HepG2 (cell line): ENCODE measurements at regions not wholly inside any gene's neighbourhood (a gene's known extent, or its start where the extent isn't known, plus 50 kb on each side); places are given as distances from the start of the nearest gene placed in this dataset.
A peak's percentile ranks its signal among the peaks of the same experiment; 100 is the strongest.

Experiments
- ADNP ChIP-seq: sonication (generic); formaldehyde crosslinking; IDR thresholded peaks from 2 replicates; pipeline ENCODE4 v1.4.0; 2020; ENCODE audit warnings: missing genetic modification reagents
- FOSL2 ChIP-seq: sonication (generic); formaldehyde crosslinking; IDR thresholded peaks from 2 replicates; pipeline ENCODE4 v1.4.0; 2020; ENCODE audit warnings: missing genetic modification reagents
- GFI1 ChIP-seq: sonication (generic); formaldehyde crosslinking; IDR thresholded peaks from 2 replicates; pipeline ENCODE4 v1.5.0; 2020; ENCODE audit warnings: missing genetic modification reagents, mild to moderate bottlenecking, borderline replicate concordance
- HCFC1 ChIP-seq: fragments of 150-350 bp; IDR thresholded peaks from 2 replicates; pipeline ENCODE4 v1.6.1; 2014; ENCODE audit warnings: low read depth, low read length
- JARID2 ChIP-seq: sonication (generic); formaldehyde crosslinking; IDR thresholded peaks from 2 replicates; pipeline ENCODE4 v1.8.1; 2023; ENCODE audit warnings: missing genetic modification reagents, inconsistent platforms; ENCODE audit not compliant: insufficient replicate concordance
- KDM2A ChIP-seq: sonication (generic); formaldehyde crosslinking; IDR thresholded peaks from 2 replicates; pipeline ENCODE4 v1.4.0; 2020; ENCODE audit warnings: low read depth, missing genetic modification reagents, borderline replicate concordance
- KLF9 ChIP-seq: IDR thresholded peaks from 2 replicates; pipeline ENCODE4 v1.6.1; 2016; ENCODE audit warnings: low read depth
- NFATC3 ChIP-seq: sonication (generic); formaldehyde crosslinking; IDR thresholded peaks from 2 replicates; pipeline ENCODE4 v1.5.1; 2020; ENCODE audit warnings: mild to moderate bottlenecking, missing genetic modification reagents
- PAWR ChIP-seq: sonication (generic); formaldehyde crosslinking; IDR thresholded peaks from 2 replicates; pipeline ENCODE4 v1.4.0; 2020; ENCODE audit warnings: missing genetic modification reagents, mild to moderate bottlenecking, borderline replicate concordance
- PLRG1 ChIP-seq: fragments of 450-650 bp; conservative IDR thresholded peaks from 2 replicates; pipeline ENCODE4 v1.6.1; 2016
- RXRB ChIP-seq: IDR thresholded peaks from 2 replicates; pipeline ENCODE4 v1.6.1; 2016; ENCODE audit warnings: borderline replicate concordance, missing genetic modification reagents, missing compliant biosample characterization
- SATB2 ChIP-seq: sonication (generic); formaldehyde crosslinking; IDR thresholded peaks from 2 replicates; pipeline ENCODE4 v1.5.0; 2020; ENCODE audit warnings: missing genetic modification reagents
- SMC3 ChIP-seq: IDR thresholded peaks from 2 replicates; pipeline ENCODE4 v1.6.1; 2011; ENCODE audit warnings: low read length, improper control_type of control experiment
- SOX6 ChIP-seq, 2 experiments: fragments of 450-650 bp in 1 of 2; sonication (generic) in 1 of 2; formaldehyde crosslinking in 1 of 2; IDR thresholded peaks; 2 replicates each; pipeline versions ENCODE4 v1.4.0 to v1.6.1; 2017 to 2020; ENCODE audit warnings: antibody characterized with exemption in 1 of 2, mild to moderate bottlenecking in 1 of 2, missing genetic modification reagents in 1 of 2
- STAG1 ChIP-seq: sonication (generic); formaldehyde crosslinking; IDR thresholded peaks from 2 replicates; pipeline ENCODE4 v1.4.0; 2020; ENCODE audit warnings: missing genetic modification reagents
- TRAFD1 ChIP-seq: sonication (generic); formaldehyde crosslinking; IDR thresholded peaks from 2 replicates; pipeline ENCODE4 v1.5.1; 2020; ENCODE audit warnings: missing genetic modification reagents, mild to moderate bottlenecking, borderline replicate concordance
- ZIK1 ChIP-seq: sonication (generic); formaldehyde crosslinking; IDR thresholded peaks from 2 replicates; pipeline ENCODE4 v1.5.0; 2020; ENCODE audit warnings: mild to moderate bottlenecking, low read depth, missing genetic modification reagents, borderline replicate concordance
- ZNF383 ChIP-seq: sonication (generic); formaldehyde crosslinking; IDR thresholded peaks from 2 replicates; pipeline ENCODE4 v1.4.0; 2020; ENCODE audit warnings: missing genetic modification reagents, mild to moderate bottlenecking, borderline replicate concordance
- ZNF501 ChIP-seq: sonication (generic); formaldehyde crosslinking; IDR thresholded peaks from 2 replicates; pipeline ENCODE4 v1.5.1; 2020; ENCODE audit warnings: mild to moderate bottlenecking, moderate library complexity, missing genetic modification reagents
- ZNF589 ChIP-seq: sonication (generic); formaldehyde crosslinking; conservative IDR thresholded peaks from 2 replicates; pipeline ENCODE4 v1.8.0; 2022; ENCODE audit warnings: mild to moderate bottlenecking, moderate library complexity, missing genetic modification reagents
- ZNF616 ChIP-seq: sonication (generic); formaldehyde crosslinking; IDR thresholded peaks from 2 replicates; pipeline ENCODE4 v1.5.0; 2020; ENCODE audit warnings: low read depth, mild to moderate bottlenecking, missing genetic modification reagents
- ZNF619 ChIP-seq: sonication (generic); formaldehyde crosslinking; IDR thresholded peaks from 2 replicates; pipeline ENCODE4 v1.4.0; 2020; ENCODE audit warnings: mild to moderate bottlenecking, missing genetic modification reagents
- ZNF770 ChIP-seq: sonication (generic); formaldehyde crosslinking; IDR thresholded peaks from 2 replicates; pipeline ENCODE4 v1.5.0; 2020; ENCODE audit warnings: mild to moderate bottlenecking, missing genetic modification reagents
- TF ChIP-seq, protein P1 (sequence below): sonication (generic); formaldehyde crosslinking; IDR thresholded peaks from 2 replicates; pipeline ENCODE4 v1.8.0; 2022; ENCODE audit warnings: missing genetic modification reagents, mild to moderate bottlenecking, borderline replicate concordance
- TF ChIP-seq, protein P2 (sequence below): sonication (generic); formaldehyde crosslinking; IDR thresholded peaks from 2 replicates; pipeline ENCODE4 v1.5.1; 2020; ENCODE audit warnings: missing genetic modification reagents, mild to moderate bottlenecking, borderline replicate concordance
- TF ChIP-seq, protein P3 (sequence below): IDR thresholded peaks from 2 replicates; pipeline ENCODE4 v1.6.1; 2016; ENCODE audit warnings: missing compliant biosample characterization, missing genetic modification reagents, borderline replicate concordance

DNA sequence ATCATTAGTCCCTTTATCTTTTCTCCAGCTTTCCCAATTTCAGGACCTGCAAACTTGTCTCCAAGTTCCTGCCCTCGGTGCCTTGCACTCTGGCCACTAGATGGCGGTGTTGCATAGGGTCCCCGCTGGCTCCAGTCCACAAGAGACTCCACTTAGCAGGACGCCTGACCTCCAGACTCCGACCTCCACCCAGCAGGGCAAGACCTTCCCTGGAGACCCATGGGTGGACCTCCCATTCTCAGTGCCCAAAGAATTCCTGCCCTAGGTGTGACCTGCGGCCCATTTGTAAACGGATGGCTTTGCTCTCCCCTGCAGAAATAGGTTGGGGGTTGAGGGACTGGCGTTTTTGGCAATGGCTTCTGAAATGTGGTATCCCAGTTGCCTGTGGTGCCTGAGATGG is 82.6 kb downstream of the LSM3 start (continued):
- TF ChIP-seq TRAFD1 (CRISPR knock-in tag) (no peak), GFI1 (no peak), FOSL2 (CRISPR knock-in tag) (peak; percentile 36; the same call in 1 of the 2 replicates), NFATC3 (CRISPR knock-in tag) (no peak), KLF9 (CRISPR knock-in tag) (no peak), ADNP (CRISPR knock-in tag) (no peak), ZNF770 (CRISPR knock-in tag) (peak; percentile 96), STAG1 (CRISPR knock-in tag) (peak; percentile 97), PAWR (CRISPR knock-in tag) (no peak), KDM2A (peak; percentile 45; the same call in 1 of the 2 replicates), SATB2 (CRISPR knock-in tag) (no peak), SOX6 (IDR thresholded peaks at IDR 0.05) (no peak), SOX6 (CRISPR knock-in tag; IDR thresholded peaks at IDR 0.05) (0 out of 2 replicates have a peak, but pooled peaks have one; percentile 12), PLRG1 (no peak), ZNF616 (CRISPR knock-in tag) (no peak), HCFC1 (no peak), JARID2 (no peak), ZNF589 (CRISPR knock-in tag) (no peak), ZNF501 (CRISPR knock-in tag) (no peak), RXRB (0 out of 2 replicates have a peak, but pooled peaks have one; percentile 19), ZNF619 (CRISPR knock-in tag) (no peak), SMC3 (peak; percentile 92), ZNF383 (CRISPR knock-in tag) (no peak), ZIK1 (CRISPR knock-in tag) (no peak)
- TF ChIP-seq, protein P1, sequence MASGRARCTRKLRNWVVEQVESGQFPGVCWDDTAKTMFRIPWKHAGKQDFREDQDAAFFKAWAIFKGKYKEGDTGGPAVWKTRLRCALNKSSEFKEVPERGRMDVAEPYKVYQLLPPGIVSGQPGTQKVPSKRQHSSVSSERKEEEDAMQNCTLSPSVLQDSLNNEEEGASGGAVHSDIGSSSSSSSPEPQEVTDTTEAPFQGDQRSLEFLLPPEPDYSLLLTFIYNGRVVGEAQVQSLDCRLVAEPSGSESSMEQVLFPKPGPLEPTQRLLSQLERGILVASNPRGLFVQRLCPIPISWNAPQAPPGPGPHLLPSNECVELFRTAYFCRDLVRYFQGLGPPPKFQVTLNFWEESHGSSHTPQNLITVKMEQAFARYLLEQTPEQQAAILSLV (CRISPR knock-in tag) = no peak
- TF ChIP-seq, protein P2, sequence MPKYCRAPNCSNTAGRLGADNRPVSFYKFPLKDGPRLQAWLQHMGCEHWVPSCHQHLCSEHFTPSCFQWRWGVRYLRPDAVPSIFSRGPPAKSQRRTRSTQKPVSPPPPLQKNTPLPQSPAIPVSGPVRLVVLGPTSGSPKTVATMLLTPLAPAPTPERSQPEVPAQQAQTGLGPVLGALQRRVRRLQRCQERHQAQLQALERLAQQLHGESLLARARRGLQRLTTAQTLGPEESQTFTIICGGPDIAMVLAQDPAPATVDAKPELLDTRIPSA (CRISPR knock-in tag) = no peak
- TF ChIP-seq, protein P3, sequence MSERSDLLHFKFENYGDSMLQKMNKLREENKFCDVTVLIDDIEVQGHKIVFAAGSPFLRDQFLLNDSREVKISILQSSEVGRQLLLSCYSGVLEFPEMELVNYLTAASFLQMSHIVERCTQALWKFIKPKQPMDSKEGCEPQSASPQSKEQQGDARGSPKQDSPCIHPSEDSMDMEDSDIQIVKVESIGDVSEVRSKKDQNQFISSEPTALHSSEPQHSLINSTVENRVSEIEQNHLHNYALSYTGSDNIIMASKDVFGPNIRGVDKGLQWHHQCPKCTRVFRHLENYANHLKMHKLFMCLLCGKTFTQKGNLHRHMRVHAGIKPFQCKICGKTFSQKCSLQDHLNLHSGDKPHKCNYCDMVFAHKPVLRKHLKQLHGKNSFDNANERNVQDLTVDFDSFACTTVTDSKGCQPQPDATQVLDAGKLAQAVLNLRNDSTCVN = 0 out of 2 replicates have a peak, but pooled peaks have one; percentile 36
